GM19372 (cell line): ENCODE measurements at regions not wholly inside any gene's neighbourhood (a gene's known extent, or its start where the extent isn't known, plus 50 kb on each side); places are given as distances from the start of the nearest gene placed in this dataset.

Experiments
- ATAC-seq: cut with Tn5 transposase; IDR thresholded peaks from one replicate; pipeline ENCODE4 v1.9.1; 2021; ENCODE audit warnings: mild to moderate bottlenecking, low read depth, moderate library complexity; ENCODE audit not compliant: unreplicated experiment

GRCh38 chr18:74023220-74023619 is 124.4 kb downstream of the FBXO15 start:
- ATAC-seq: no peak

DNA sequence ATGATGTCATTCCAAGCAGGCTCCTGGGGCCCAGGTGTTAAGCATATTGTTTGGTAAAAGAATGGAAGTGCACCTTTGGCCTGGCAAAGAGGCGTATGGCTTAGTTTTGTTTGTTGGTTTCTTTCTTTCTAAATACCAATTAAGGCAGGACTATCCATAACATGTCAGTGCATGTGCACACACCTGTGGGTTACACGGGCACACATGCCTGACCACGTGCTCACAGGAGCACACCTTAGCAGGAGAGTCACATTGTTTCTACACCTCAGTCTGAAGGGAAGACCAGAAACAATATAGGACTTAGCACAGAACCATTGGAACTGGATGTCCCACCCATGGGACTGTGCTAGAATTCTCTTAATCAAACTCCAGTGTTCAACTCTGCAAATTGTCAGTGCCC is 127.8 kb downstream of the FBXO15 start:
- ATAC-seq: no peak

DNA sequence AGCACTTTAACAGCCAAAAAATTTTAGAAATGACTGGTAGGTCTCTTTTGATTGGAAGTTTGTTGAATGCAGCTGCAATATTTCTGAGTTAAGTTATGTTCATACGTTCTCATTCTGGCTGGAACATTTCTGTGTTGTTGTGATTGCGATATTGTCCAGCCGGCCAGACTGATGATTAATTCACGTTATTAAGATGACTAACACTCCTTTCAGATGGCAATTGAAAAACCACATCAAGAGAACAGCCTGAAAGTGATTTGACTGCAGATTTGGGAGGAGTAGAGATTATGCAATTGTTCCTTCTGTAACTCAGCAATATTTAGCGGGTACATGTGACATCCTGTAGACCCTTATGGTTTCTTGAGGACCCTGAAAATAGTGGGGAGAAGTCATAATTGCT is 133.7 kb downstream of the FBXO15 start:
- ATAC-seq: no peak

GRCh38 chr18:74012954-74013630 is 134.5 kb downstream of the FBXO15 start:
- no peak for ATAC-seq

- ATAC-seq: no peak
Measured at GRCh38 chr18:74006143-74006542, 141.5 kb downstream of the FBXO15 start.

GRCh38 chr18:74005320-74006109 is 142.1 kb downstream of the FBXO15 start:
- no peak for ATAC-seq

GRCh38 chr18:73992242-73993022 is 155.2 kb downstream of the FBXO15 start:
- ATAC-seq: no peak

- ATAC-seq: no peak
Measured at GRCh38 chr18:73991570-73991969, 156.1 kb downstream of the FBXO15 start.

- no peak for ATAC-seq
Measured at GRCh38 chr18:73990258-73990657, 157.4 kb downstream of the FBXO15 start.

GRCh38 chr18:73987247-73987980 is 160.2 kb downstream of the FBXO15 start:
- ATAC-seq: no peak

DNA sequence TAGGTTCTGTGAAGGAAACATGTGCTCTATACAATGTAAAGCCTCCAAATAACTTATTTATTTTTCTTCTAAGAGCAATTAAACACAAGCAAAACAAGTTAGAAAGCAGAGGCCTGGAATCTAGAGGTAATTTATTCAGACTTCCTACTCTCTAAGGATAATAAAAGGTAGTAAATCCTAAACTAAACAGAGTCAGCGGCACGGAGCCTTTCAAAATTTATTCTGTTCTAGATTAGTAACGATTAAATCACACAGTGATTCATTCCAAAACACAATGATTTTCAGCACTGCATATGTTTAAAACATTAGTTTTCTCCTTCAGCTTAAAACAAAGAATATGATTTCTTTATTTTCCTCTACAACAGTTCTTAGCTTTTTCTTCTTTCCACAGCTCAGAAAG is 160.9 kb downstream of the FBXO15 start:
- no peak for ATAC-seq

GRCh38 chr18:73985855-73986625 is 161.6 kb downstream of the FBXO15 start:
- ATAC-seq: no peak

DNA sequence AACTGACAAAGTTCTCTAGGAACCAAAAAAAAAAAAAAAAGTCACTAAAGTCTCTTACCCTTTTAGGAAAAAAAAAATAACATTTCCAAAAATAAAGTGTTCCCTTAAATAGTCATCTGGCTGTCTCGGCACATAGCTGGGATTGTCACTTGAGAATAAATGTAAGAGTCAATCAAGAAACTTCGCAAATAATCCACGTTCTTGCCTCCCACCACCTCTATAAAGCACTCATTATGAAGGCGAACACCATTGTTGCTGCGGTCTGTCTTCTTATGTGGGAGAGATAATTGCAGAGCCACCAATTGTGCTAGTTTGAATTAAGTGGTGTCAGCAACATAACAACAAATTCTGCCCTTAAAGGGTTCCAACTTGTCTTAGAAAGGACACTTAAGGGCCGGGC is 163.7 kb downstream of the FBXO15 start:
- no peak for ATAC-seq

DNA sequence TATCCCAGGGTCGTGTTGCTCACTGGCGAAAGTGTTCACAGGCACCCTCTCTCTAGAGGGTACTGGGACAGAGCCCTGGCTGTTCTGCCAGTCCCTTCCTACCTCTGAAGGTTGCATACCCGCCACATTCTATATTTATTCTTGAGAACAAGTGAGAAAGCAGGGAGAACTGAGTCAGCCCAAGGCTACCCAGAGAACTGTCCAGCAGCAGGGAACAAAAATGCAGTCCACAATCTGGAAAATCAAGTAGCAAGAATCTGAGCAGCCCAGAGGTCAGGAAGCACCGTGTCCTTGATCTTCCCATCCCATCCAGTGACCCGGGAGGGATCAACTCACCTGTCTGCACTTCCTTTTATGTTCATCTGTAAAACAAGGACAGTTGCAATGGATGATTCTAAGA is 164.1 kb downstream of the FBXO15 start:
- ATAC-seq: no peak

DNA sequence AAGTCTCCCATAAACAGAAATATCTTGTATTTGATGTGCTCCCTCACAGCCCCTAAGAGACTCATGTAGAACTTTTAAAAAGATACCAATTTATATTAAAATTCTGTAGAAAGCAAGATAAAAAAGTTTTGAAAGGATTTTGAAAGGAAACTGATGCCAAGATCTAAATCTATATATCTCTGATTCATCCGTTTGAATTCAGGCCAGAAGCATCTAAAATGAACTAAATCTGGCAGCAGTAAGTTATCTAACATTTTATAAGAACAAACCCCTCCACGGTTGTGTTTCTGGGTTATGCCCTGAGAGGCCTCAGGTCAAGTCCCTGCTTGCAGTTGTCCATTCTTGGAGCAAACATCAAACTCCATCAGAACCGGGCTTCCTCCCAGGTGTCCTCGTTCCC is 165.8 kb downstream of the FBXO15 start:
- ATAC-seq: no peak

DNA sequence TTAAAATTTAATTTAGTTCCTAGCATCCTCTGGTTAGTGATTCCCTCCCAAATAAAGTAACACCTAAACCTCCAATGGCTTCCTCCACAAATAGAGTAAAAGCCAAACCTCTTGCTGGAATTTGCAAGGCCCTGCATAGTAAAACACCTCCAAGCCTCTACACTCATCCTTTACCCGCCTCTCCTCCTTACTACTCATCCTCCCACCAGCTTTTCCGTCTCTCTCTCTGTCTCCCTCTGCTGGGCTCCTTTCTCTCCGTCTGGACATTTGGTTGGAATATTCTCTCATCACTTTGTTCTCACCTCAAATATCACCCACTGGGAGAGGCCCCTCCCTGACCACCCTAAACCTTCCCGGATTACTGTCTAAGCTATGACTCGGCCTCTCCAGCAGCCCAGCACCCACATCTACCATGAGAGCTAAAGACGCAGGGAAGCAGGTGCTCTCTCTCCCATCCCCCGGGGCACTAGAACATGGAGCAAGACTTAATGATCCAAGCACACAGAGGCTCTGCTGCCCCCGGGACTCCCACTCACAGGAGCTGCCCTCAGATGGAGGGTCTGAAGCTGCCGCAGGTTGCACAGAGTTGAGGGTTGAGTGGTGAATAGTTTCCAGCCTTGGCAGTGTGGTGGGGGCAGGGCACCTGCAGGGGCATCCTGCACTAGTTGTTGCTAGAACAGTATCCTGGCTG is 167.2 kb downstream of the FBXO15 start:
- no peak for ATAC-seq

- ATAC-seq: no peak
Measured at GRCh38 chr18:73979742-73980141, 167.9 kb downstream of the FBXO15 start.

- no peak for ATAC-seq
Measured at GRCh38 chr18:73976433-73976832, 171.2 kb downstream of the FBXO15 start.

DNA sequence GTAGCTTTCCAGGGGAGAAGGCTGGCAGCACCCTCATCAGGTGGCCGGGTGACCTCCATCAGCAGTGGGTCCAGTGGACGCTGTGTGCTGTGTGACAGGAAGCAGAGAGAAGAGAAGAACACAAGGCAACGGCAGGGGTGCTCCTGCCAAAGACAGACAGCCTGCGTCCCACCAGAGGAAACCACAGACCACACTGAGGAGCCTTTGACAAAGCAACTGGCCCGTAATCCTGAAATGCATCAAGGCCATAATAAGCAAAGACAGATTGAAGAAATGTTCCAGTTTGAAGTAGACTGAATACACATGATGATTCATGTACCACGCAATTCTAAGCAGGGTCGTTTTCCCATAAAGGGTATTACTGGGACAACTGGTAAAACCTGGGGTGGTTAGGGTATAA is 172.4 kb downstream of the FBXO15 start:
- ATAC-seq: no peak
